Body of pancreas (tissue), 4 donors: ENCODE measurements at regions not wholly inside any gene's neighbourhood (a gene's known extent, or its start where the extent isn't known, plus 50 kb on each side); places are given as distances from the start of the nearest gene placed in this dataset.

ENCODE experiments used
- ATAC-seq: fragments of 150-250 bp; one replicate; pipeline ENCODE4 v1.9.1; 2016
- DNase-seq, 4 donors: peaks; one replicate each; pipeline ENCODE4 v3.0.0-alpha.2; 2019
- H3K27ac ChIP-seq, 4 donors: fragments of 200-600 bp; sonication (generic); 1 replicate in 3 of 4; 2 replicates in 1 of 4; pipeline versions ENCODE4 v1.5.1 to v1.6.1; 2016 to 2019; ENCODE audit warnings: mild to moderate bottlenecking in 1 of 4, mixed read lengths in 1 of 4, moderate library complexity in 1 of 4
- H3K27me3 ChIP-seq, 2 donors: fragments of 200-600 bp; sonication (generic); one replicate each; pipeline ENCODE4 v1.6.0; 2016; ENCODE audit warnings: mild to moderate bottlenecking in 1 of 2
- H3K36me3 ChIP-seq, 2 donors: fragments of 200-600 bp; sonication (generic); replicated peaks in 1 of 2; 2 replicates each; pipeline ENCODE4 v1.5.1; 2016; ENCODE audit warnings: low read depth in 2 of 2; ENCODE audit not compliant: insufficient read depth in 1 of 2
- H3K4me1 ChIP-seq: fragments of 200-600 bp; sonication (generic); one replicate; pipeline ENCODE4 v1.6.0; 2016
- H3K4me3 ChIP-seq, 2 donors: fragments of 200-600 bp; sonication (generic); 1 replicate in 1 of 2; 2 replicates in 1 of 2; pipeline ENCODE4 v1.5.1; 2016 to 2019
- H3K9me3 ChIP-seq, 3 donors: fragments of 200-600 bp; sonication (generic); 1 replicate in 2 of 3; 2 replicates in 1 of 3; pipeline ENCODE4 v1.5.1; 2016
- POLR2A ChIP-seq, 3 donors: fragments of 450-650 bp; IDR thresholded peaks; one replicate each; pipeline ENCODE4 v1.6.1; 2016; ENCODE audit warnings: antibody characterized with exemption in 3 of 3, mild to moderate bottlenecking in 2 of 3
- WGBS, 2 donors: methylation state at CpG; one replicate each; pipeline ENCODE4 v1.1.5; 2017; 5-methylcytosine and 5-hydroxymethylcytosine counted together
- intact Hi-C: fragments of 100-400 bp; cut with DNase I; formaldehyde crosslinking; loops from one replicate; pipeline ENCODE4 v1.15.1; 2023
- TF ChIP-seq, protein P1 (sequence below), 7 experiments: fragments of 450-650 bp in 4 of 7; fragments of 200-600 bp in 3 of 7; sonication (generic) in 3 of 7; IDR thresholded peaks; one replicate each; pipeline ENCODE4 v1.5.1; 2016 to 2019; ENCODE audit warnings: antibody characterized with exemption in 7 of 7

- Histone ChIP-seq H3K27ac (peak overlapping the region; percentile 9 to 74 (median 48)), H3K27me3 (no peaks in the 10 kb centered on the region), H3K4me1 (peaks cover 37% of the 10 kb centered on the region), H3K9me3 (no peaks in the 10 kb centered on the region), H3K36me3 (no peaks in the 10 kb centered on the region), H3K4me3 (no peak overlapping the region)
- TF ChIP-seq, protein P1, sequence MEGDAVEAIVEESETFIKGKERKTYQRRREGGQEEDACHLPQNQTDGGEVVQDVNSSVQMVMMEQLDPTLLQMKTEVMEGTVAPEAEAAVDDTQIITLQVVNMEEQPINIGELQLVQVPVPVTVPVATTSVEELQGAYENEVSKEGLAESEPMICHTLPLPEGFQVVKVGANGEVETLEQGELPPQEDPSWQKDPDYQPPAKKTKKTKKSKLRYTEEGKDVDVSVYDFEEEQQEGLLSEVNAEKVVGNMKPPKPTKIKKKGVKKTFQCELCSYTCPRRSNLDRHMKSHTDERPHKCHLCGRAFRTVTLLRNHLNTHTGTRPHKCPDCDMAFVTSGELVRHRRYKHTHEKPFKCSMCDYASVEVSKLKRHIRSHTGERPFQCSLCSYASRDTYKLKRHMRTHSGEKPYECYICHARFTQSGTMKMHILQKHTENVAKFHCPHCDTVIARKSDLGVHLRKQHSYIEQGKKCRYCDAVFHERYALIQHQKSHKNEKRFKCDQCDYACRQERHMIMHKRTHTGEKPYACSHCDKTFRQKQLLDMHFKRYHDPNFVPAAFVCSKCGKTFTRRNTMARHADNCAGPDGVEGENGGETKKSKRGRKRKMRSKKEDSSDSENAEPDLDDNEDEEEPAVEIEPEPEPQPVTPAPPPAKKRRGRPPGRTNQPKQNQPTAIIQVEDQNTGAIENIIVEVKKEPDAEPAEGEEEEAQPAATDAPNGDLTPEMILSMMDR (IDR thresholded peaks at IDR 0.05), result no peak
- TF ChIP-seq POLR2A (IDR thresholded peaks at IDR 0.05), result no peak
- 42 to 44% methylated on average over 22 to 32 of the region's 32 CpGs for WGBS, 2 donors
- intact Hi-C loops, result no loop called here
- DNase-seq (peak in 1 of 4 donors; percentile 18), ATAC-seq (peak; percentile 2)
Observed at GRCh38 chr10:124152139-124153022, 59.0 kb upstream of the CHST15 start.

GRCh38 chr10:124151466-124152095 is 58.2 kb upstream of the CHST15 start:
- ATAC-seq (no peak), DNase-seq (no peak)
- no peak overlapping the region for H3K27ac ChIP-seq
- no peaks in the 10 kb centered on the region for H3K9me3 ChIP-seq
- H3K36me3 ChIP-seq, result no peaks in the 10 kb centered on the region
- intact Hi-C loops, result no loop called here
- WGBS, 2 donors, result 53 to 77% methylated on average over 6 to 11 of the region's 11 CpGs
- no peaks in the 10 kb centered on the region for H3K27me3 ChIP-seq
- no peak overlapping the region for H3K4me3 ChIP-seq
- TF ChIP-seq POLR2A (IDR thresholded peaks at IDR 0.05), result no peak
- TF ChIP-seq, protein P1 (IDR thresholded peaks at IDR 0.05), result no peak
- peaks cover 32% of the 10 kb centered on the region for H3K4me1 ChIP-seq

GRCh38 chr10:124150807-124151417 is 57.5 kb upstream of the CHST15 start:
- TF ChIP-seq POLR2A (IDR thresholded peaks at IDR 0.05), result no peak
- TF ChIP-seq, protein P1 (IDR thresholded peaks at IDR 0.05), result no peak
- ATAC-seq, result no peak
- intact Hi-C loops, result no loop called here
- Histone ChIP-seq H3K36me3 (no peaks in the 10 kb centered on the region), H3K4me1 (peaks cover 25% of the 10 kb centered on the region), H3K9me3 (no peaks in the 10 kb centered on the region), H3K27me3 (no peaks in the 10 kb centered on the region), H3K4me3 (no peak overlapping the region), H3K27ac (no peak overlapping the region)
- 66 to 70% methylated on average over 8 to 13 of the region's 13 CpGs for WGBS, 2 donors
- no peak for DNase-seq

- Histone ChIP-seq H3K4me1 (peaks cover 20% of the 10 kb centered on the region), H3K9me3 (no peaks in the 10 kb centered on the region), H3K4me3 (no peak overlapping the region), H3K27ac (no peak overlapping the region), H3K27me3 (no peaks in the 10 kb centered on the region), H3K36me3 (no peaks in the 10 kb centered on the region)
- WGBS, 2 donors, result 79 to 85% methylated on average over 7 of the region's 7 CpGs
- TF ChIP-seq, protein P1 (IDR thresholded peaks at IDR 0.05), result no peak
- TF ChIP-seq POLR2A (IDR thresholded peaks at IDR 0.05), result no peak
- intact Hi-C loops, result no loop called here
- DNase-seq (no peak), ATAC-seq (no peak)
Observed at GRCh38 chr10:124150189-124150806, 56.9 kb upstream of the CHST15 start.
